GM23338 (cell line): ENCODE measurements at regions not wholly inside any gene's neighbourhood (a gene's known extent, or its start where the extent isn't known, plus 50 kb on each side); places are given as distances from the start of the nearest gene placed in this dataset.

ENCODE experiments used
- ATAC-seq: fragments of 200-7000 bp; cut with Tn5 transposase; 3 replicates; pipeline ENCODE4 v1.9.1; 2020
- DNase-seq: peaks from one replicate; pipeline ENCODE4 v3.0.0-alpha.2; 2015; ENCODE audit warnings: low spot score
- H2AFZ ChIP-seq: fragments of 200-600 bp; sonication (generic); 2 replicates; pipeline ENCODE4 v1.8.0; 2016; ENCODE audit warnings: antibody characterized with exemption, mild to moderate bottlenecking, moderate library complexity
- H3F3A ChIP-seq: fragments of 200-600 bp; sonication (generic); replicated peaks from 2 replicates; pipeline ENCODE4 v1.8.0; 2017; ENCODE audit warnings: antibody characterized with exemption, mixed run types, low read depth
- H3K27ac ChIP-seq: fragments of 200-600 bp; sonication (generic); 2 replicates; pipeline ENCODE4 v1.6.1; 2016; ENCODE audit warnings: low read depth
- H3K27me3 ChIP-seq: fragments of 200-600 bp; sonication (generic); 2 replicates; pipeline ENCODE4 v1.8.0; 2016; ENCODE audit warnings: mild to moderate bottlenecking, mixed run types, moderate library complexity; ENCODE audit not compliant: insufficient read depth
- H3K36me3 ChIP-seq: fragments of 200-600 bp; sonication (generic); 2 replicates; pipeline ENCODE4 v1.8.0; 2016; ENCODE audit warnings: mild to moderate bottlenecking; ENCODE audit not compliant: insufficient read depth
- H3K4me1 ChIP-seq: fragments of 200-600 bp; sonication (generic); 2 replicates; pipeline ENCODE4 v1.8.0; 2016; ENCODE audit warnings: mild to moderate bottlenecking, moderate library complexity; ENCODE audit not compliant: insufficient read depth
- H3K4me2 ChIP-seq: fragments of 200-600 bp; sonication (generic); 2 replicates; pipeline ENCODE4 v1.7.1; 2017; ENCODE audit warnings: mixed run types
- H3K4me3 ChIP-seq: fragments of 200-600 bp; sonication (generic); 2 replicates; pipeline ENCODE4 v1.6.1; 2016; ENCODE audit warnings: mixed run types
- H3K79me2 ChIP-seq: fragments of 200-600 bp; sonication (generic); replicated peaks from 2 replicates; pipeline ENCODE4 v1.8.0; 2017; ENCODE audit warnings: mild to moderate bottlenecking; ENCODE audit not compliant: insufficient read depth
- H3K9me2 ChIP-seq: fragments of 200-600 bp; sonication (generic); 2 replicates; pipeline ENCODE4 v1.8.0; 2017; ENCODE audit not compliant: insufficient read depth
- H4K20me1 ChIP-seq: fragments of 200-600 bp; sonication (generic); replicated peaks from 2 replicates; pipeline ENCODE4 v1.8.0; 2017; ENCODE audit warnings: mild to moderate bottlenecking; ENCODE audit not compliant: insufficient read depth
- H3K27ac Mint-ChIP-seq: 2 replicates; pipeline ENCODE4 v1.8.0; 2020; ENCODE audit warnings: inconsistent platforms, mild to moderate bottlenecking, moderate library complexity, mixed read lengths
- H3K27me3 Mint-ChIP-seq: 3 replicates; pipeline ENCODE4 v1.8.0; 2022; ENCODE audit warnings: low read depth, mild to moderate bottlenecking, moderate library complexity, mixed read lengths, inconsistent platforms; ENCODE audit not compliant: insufficient read depth, poor library complexity
- H3K36me3 Mint-ChIP-seq: 3 replicates; pipeline ENCODE4 v1.8.0; 2021; ENCODE audit warnings: low read depth, mild to moderate bottlenecking, inconsistent platforms, moderate library complexity, mixed read lengths
- H3K4me1 Mint-ChIP-seq: 3 replicates; pipeline ENCODE4 v1.8.0; 2020; ENCODE audit warnings: mild to moderate bottlenecking, inconsistent platforms, mixed read lengths
- H3K4me3 Mint-ChIP-seq: 3 replicates; pipeline ENCODE4 v1.8.0; 2021; ENCODE audit warnings: moderate library complexity, mild to moderate bottlenecking, inconsistent platforms, mixed read lengths
- H3K9me3 Mint-ChIP-seq: 3 replicates; pipeline ENCODE4 v1.8.0; 2020; ENCODE audit warnings: moderate library complexity, mild to moderate bottlenecking, inconsistent platforms, mixed read lengths
- CREB1 ChIP-seq: fragments of 250-450 bp; sonication (Bioruptor Pico); IDR thresholded peaks from 2 replicates; pipeline ENCODE4 v1.5.0; 2020; ENCODE audit warnings: low read depth, mild to moderate bottlenecking, moderate library complexity
- EZH2 ChIP-seq: fragments of 200-600 bp; sonication (generic); IDR thresholded peaks from one replicate; pipeline ENCODE4 v1.8.0; 2017; ENCODE audit warnings: antibody characterized with exemption, mild to moderate bottlenecking, low read depth; ENCODE audit not compliant: unreplicated experiment
- EZH2phosphoT487 ChIP-seq: fragments of 200-600 bp; sonication (generic); IDR thresholded peaks from one replicate; pipeline ENCODE4 v1.8.1; 2018; ENCODE audit warnings: antibody characterized with exemption; ENCODE audit not compliant: unreplicated experiment
- JUNB ChIP-seq: IDR thresholded peaks from one replicate; pipeline ENCODE4 v1.6.1; 2016; ENCODE audit warnings: antibody characterized with exemption; ENCODE audit not compliant: unreplicated experiment
- NANOG ChIP-seq: IDR thresholded peaks from 2 replicates; pipeline ENCODE4 v1.6.1; 2016; ENCODE audit warnings: antibody characterized with exemption, borderline replicate concordance
- POLR2AphosphoS5 ChIP-seq: IDR thresholded peaks from 2 replicates; pipeline ENCODE4 v1.6.1; 2016; ENCODE audit warnings: antibody characterized with exemption, low read depth
- STAT1 ChIP-seq: IDR thresholded peaks from one replicate; pipeline ENCODE4 v1.6.1; 2016; ENCODE audit warnings: antibody characterized with exemption; ENCODE audit not compliant: unreplicated experiment
- ZNF114 ChIP-seq: fragments of 250-450 bp; sonication (Bioruptor Pico); IDR thresholded peaks from 2 replicates; pipeline ENCODE4 v1.5.0; 2020; ENCODE audit warnings: mild to moderate bottlenecking, moderate library complexity
- ZNF462 ChIP-seq: fragments of 250-450 bp; sonication (Bioruptor Pico); IDR thresholded peaks from 2 replicates; pipeline ENCODE4 v1.5.0; 2020; ENCODE audit warnings: mild to moderate bottlenecking, moderate library complexity
- TF ChIP-seq, protein P1 (sequence below), 2 experiments: fragments of 200-600 bp in 1 of 2; sonication (generic) in 1 of 2; conservative IDR thresholded peaks; 2 replicates each; pipeline versions ENCODE4 v1.5.1 to v1.6.1; 2016 to 2017; ENCODE audit warnings: antibody characterized with exemption in 2 of 2, low read depth in 2 of 2, mild to moderate bottlenecking in 2 of 2, moderate library complexity in 1 of 2
- TF ChIP-seq, protein P2 (sequence below): IDR thresholded peaks from 2 replicates; pipeline ENCODE4 v1.6.1; 2016; ENCODE audit warnings: antibody characterized with exemption
- TF ChIP-seq, protein P3 (sequence below): IDR thresholded peaks from one replicate; pipeline ENCODE4 v1.6.1; 2018; ENCODE audit warnings: antibody characterized with exemption; ENCODE audit not compliant: unreplicated experiment

- no peak for DNase-seq
- no peak overlapping the region for H3K4me3 Mint-ChIP-seq
These were observed 67.5 kb downstream of the TRIML1 start for GRCh38 chr4:188206783-188207182.

More at GRCh38 chr4:188206783-188207182, 67.5 kb downstream of the TRIML1 start:
- Histone ChIP-seq H3K27ac (no peak overlapping the region), H3K36me3 (no peaks in the 10 kb centered on the region), H3K4me1 (no peaks in the 10 kb centered on the region), H4K20me1 (no peaks in the 10 kb centered on the region), H3K9me2 (no peaks in the 10 kb centered on the region; the same call in 1 of the 2 replicates), H3K79me2 (no peaks in the 10 kb centered on the region), H3K4me2 (no peak overlapping the region), H2AFZ (no peak overlapping the region), H3K4me3 (no peak overlapping the region), H3K27me3 (no peaks in the 10 kb centered on the region), H3F3A (no peaks in the 10 kb centered on the region)
- peaks cover 3% of the 10 kb centered on the region; the same call in 1 of the 3 replicates for H3K4me1 Mint-ChIP-seq
- TF ChIP-seq, protein P1, sequence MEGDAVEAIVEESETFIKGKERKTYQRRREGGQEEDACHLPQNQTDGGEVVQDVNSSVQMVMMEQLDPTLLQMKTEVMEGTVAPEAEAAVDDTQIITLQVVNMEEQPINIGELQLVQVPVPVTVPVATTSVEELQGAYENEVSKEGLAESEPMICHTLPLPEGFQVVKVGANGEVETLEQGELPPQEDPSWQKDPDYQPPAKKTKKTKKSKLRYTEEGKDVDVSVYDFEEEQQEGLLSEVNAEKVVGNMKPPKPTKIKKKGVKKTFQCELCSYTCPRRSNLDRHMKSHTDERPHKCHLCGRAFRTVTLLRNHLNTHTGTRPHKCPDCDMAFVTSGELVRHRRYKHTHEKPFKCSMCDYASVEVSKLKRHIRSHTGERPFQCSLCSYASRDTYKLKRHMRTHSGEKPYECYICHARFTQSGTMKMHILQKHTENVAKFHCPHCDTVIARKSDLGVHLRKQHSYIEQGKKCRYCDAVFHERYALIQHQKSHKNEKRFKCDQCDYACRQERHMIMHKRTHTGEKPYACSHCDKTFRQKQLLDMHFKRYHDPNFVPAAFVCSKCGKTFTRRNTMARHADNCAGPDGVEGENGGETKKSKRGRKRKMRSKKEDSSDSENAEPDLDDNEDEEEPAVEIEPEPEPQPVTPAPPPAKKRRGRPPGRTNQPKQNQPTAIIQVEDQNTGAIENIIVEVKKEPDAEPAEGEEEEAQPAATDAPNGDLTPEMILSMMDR (conservative IDR thresholded peaks at IDR 0.05; ENCODE audit: low read depth in 2 of 2), result no peak
- TF ChIP-seq STAT1 (no peak), JUNB (no peak), ZNF462 (CRISPR knock-in tag) (no peak), POLR2AphosphoS5 (no peak), CREB1 (CRISPR knock-in tag) (no peak), EZH2 (no peak), NANOG (no peak), EZH2phosphoT487 (no peak), ZNF114 (CRISPR knock-in tag) (no peak)
- TF ChIP-seq, protein P2, sequence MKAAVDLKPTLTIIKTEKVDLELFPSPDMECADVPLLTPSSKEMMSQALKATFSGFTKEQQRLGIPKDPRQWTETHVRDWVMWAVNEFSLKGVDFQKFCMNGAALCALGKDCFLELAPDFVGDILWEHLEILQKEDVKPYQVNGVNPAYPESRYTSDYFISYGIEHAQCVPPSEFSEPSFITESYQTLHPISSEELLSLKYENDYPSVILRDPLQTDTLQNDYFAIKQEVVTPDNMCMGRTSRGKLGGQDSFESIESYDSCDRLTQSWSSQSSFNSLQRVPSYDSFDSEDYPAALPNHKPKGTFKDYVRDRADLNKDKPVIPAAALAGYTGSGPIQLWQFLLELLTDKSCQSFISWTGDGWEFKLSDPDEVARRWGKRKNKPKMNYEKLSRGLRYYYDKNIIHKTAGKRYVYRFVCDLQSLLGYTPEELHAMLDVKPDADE, result no peak
- TF ChIP-seq, protein P3, sequence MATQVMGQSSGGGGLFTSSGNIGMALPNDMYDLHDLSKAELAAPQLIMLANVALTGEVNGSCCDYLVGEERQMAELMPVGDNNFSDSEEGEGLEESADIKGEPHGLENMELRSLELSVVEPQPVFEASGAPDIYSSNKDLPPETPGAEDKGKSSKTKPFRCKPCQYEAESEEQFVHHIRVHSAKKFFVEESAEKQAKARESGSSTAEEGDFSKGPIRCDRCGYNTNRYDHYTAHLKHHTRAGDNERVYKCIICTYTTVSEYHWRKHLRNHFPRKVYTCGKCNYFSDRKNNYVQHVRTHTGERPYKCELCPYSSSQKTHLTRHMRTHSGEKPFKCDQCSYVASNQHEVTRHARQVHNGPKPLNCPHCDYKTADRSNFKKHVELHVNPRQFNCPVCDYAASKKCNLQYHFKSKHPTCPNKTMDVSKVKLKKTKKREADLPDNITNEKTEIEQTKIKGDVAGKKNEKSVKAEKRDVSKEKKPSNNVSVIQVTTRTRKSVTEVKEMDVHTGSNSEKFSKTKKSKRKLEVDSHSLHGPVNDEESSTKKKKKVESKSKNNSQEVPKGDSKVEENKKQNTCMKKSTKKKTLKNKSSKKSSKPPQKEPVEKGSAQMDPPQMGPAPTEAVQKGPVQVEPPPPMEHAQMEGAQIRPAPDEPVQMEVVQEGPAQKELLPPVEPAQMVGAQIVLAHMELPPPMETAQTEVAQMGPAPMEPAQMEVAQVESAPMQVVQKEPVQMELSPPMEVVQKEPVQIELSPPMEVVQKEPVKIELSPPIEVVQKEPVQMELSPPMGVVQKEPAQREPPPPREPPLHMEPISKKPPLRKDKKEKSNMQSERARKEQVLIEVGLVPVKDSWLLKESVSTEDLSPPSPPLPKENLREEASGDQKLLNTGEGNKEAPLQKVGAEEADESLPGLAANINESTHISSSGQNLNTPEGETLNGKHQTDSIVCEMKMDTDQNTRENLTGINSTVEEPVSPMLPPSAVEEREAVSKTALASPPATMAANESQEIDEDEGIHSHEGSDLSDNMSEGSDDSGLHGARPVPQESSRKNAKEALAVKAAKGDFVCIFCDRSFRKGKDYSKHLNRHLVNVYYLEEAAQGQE, result no peak
- no peaks in the 10 kb centered on the region for H3K36me3 Mint-ChIP-seq
- no peak overlapping the region for H3K27ac Mint-ChIP-seq
- peaks cover 1% of the 10 kb centered on the region for H3K27me3 Mint-ChIP-seq
- ATAC-seq, result no peak
- no peaks in the 10 kb centered on the region for H3K9me3 Mint-ChIP-seq
